BE2C (cell line): ENCODE measurements at regions not wholly inside any gene's neighbourhood (a gene's known extent, or its start where the extent isn't known, plus 50 kb on each side); places are given as distances from the start of the nearest gene placed in this dataset.

ENCODE experiments used
- DNase-seq: peaks from one replicate; pipeline ENCODE4 v3.0.0-alpha.2; 2020
- H3K27me3 ChIP-seq: fragments of 250-450 bp; sonication (Bioruptor Pico); 2 replicates; pipeline ENCODE4 v1.5.1; 2020; ENCODE audit warnings: mild to moderate bottlenecking
- H3K36me3 ChIP-seq: fragments of 250-450 bp; sonication (Bioruptor Pico); 2 replicates; pipeline ENCODE4 v1.5.1; 2020; ENCODE audit warnings: mild to moderate bottlenecking
- H3K4me1 ChIP-seq: fragments of 250-450 bp; sonication (Bioruptor Pico); 2 replicates; pipeline ENCODE4 v1.5.1; 2020
- H3K4me3 ChIP-seq: 2 replicates; pipeline ENCODE4 v1.5.1; 2011; ENCODE audit warnings: low read depth, low read length
- H3K9me3 ChIP-seq: fragments of 250-450 bp; sonication (Bioruptor Pico); 2 replicates; pipeline ENCODE4 v1.5.1; 2020
- TF ChIP-seq, protein P1 (sequence below): IDR thresholded peaks from 2 replicates; pipeline ENCODE4 v1.5.1; 2012; ENCODE audit warnings: mild to moderate bottlenecking, low read depth, low read length

DNA sequence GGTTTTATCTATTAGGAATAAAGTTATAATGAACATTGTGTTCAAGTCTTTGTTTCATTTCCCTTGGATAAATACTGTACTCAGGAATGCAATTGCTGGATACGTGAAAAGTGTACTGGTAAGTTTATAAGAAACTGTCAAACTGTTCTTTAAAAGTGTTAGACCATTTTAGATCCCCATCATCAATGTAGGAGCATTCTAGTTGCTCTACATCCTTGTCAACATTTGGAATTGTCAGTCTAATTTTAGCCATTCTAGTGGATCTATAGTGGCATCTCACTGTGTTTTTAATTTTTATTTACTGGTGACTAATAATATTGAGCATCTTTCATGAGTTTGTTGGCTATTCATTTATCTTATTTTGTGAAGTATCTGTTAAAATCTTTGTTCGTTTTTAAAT, 354.0 kb upstream of the NRP1 start:
- Histone ChIP-seq H3K4me3 (no peak overlapping the region), H3K36me3 (no peaks in the 10 kb centered on the region), H3K27me3 (no peaks in the 10 kb centered on the region), H3K4me1 (no peaks in the 10 kb centered on the region), H3K9me3 (no peaks in the 10 kb centered on the region)
- no peak for DNase-seq
- TF ChIP-seq, protein P1, sequence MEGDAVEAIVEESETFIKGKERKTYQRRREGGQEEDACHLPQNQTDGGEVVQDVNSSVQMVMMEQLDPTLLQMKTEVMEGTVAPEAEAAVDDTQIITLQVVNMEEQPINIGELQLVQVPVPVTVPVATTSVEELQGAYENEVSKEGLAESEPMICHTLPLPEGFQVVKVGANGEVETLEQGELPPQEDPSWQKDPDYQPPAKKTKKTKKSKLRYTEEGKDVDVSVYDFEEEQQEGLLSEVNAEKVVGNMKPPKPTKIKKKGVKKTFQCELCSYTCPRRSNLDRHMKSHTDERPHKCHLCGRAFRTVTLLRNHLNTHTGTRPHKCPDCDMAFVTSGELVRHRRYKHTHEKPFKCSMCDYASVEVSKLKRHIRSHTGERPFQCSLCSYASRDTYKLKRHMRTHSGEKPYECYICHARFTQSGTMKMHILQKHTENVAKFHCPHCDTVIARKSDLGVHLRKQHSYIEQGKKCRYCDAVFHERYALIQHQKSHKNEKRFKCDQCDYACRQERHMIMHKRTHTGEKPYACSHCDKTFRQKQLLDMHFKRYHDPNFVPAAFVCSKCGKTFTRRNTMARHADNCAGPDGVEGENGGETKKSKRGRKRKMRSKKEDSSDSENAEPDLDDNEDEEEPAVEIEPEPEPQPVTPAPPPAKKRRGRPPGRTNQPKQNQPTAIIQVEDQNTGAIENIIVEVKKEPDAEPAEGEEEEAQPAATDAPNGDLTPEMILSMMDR, result no peak

DNA sequence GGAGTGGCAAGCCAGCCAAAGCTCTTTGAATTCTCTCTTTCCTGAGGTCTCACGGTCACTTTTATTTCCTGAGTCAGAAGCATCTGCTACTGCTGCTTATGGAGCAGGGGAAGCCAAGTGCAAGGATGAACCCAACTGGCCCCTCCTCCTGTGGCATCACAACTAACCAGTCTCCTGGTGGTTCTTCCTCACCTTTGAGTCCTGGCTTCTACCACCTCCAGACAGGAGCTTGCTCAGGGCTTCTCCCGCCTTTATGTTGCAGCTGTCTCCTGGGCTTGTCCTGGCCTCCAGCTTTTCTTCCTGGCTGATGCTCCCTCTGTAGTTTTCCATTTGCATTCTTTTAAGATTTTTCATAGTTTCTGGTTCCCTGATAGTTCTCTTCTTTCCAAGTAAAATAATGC, 349.7 kb upstream of the NRP1 start:
- Histone ChIP-seq H3K27me3 (no peaks in the 10 kb centered on the region), H3K4me3 (no peak overlapping the region), H3K9me3 (no peaks in the 10 kb centered on the region), H3K4me1 (no peaks in the 10 kb centered on the region), H3K36me3 (no peaks in the 10 kb centered on the region)
- TF ChIP-seq, protein P1, result no peak
- DNase-seq, result no peak

DNA sequence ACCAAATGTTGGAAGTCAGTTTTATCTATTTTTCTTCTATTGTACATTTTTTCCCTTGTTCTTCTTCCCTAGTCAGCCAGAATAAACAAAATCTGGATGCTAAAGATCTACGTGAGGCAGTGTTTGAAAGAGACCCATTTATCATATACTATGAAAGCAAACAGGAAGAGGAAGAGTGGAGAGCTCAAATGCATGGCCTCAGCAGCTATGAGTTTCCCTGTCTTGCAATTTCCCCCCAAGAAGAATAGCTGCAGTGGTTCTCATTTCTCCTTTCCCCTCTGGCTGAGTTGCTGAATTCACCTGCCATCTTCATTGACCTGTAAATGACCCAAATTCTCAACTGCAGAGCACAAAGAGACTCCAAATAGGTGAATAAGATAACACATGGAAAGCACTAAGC, 347.1 kb upstream of the NRP1 start:
- DNase-seq, result no peak
- H3K4me1 ChIP-seq, result no peaks in the 10 kb centered on the region
- no peak overlapping the region for H3K4me3 ChIP-seq
- TF ChIP-seq, protein P1, result no peak
- no peaks in the 10 kb centered on the region for H3K27me3 ChIP-seq
- H3K36me3 ChIP-seq, result no peaks in the 10 kb centered on the region
- H3K9me3 ChIP-seq, result no peaks in the 10 kb centered on the region

DNA sequence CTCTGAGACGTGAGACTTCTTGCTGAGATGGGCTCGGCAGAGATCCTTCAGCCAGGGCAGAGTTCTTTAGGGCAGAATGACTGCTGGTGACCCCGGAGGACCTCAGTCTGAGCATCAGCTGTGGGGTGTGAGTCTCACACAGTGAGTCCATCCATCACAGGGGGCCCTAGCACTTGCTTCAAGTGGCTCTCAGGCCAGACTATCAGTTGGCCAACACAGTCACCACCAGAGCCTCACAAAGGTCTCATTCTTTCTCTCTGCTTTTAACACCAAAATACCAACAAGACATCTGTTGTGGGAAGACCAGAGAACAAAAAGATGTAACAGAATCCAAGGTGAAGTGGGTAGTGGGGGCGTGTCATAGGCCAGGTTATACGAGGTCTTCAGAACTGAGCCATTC, 345.6 kb upstream of the NRP1 start:
- no peak for DNase-seq
- Histone ChIP-seq H3K9me3 (no peaks in the 10 kb centered on the region), H3K36me3 (no peaks in the 10 kb centered on the region), H3K4me3 (no peak overlapping the region), H3K27me3 (no peaks in the 10 kb centered on the region), H3K4me1 (no peaks in the 10 kb centered on the region)
- TF ChIP-seq, protein P1, result no peak

DNA sequence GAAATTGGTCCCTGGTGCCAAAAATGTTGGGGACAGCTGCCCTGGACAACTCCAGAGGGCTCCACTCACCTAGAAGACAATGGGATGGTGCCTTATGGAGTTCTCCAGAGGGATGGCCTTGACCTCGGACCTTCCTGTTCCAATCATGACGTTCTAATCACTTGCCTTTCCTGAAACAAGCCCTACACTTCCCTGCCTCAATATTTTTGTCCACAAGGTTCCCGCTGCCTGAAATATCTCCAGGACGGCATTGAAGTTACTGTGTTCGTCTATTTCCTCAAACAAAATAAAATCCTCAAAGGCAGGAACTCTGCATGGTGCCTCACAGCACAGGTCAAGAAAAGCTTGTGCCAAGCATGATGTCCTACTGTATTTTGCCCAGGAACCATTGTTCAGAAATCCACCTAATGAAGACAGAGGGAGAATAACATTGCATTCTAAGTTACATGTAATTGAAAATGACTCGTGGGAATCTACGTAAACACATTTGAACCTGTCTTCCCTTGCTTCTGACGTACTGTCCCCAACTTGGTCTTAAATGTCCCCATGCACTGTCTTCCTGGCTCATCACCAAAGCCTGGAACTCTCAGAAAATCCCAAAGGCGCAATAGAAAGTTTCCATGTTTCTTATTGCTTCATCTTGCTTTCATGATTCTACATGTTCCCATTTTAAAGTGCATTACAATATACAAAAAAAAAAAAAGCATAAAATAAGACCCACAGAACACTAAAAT, 342.3 kb upstream of the NRP1 start:
- TF ChIP-seq, protein P1, result no peak
- H3K4me1 ChIP-seq, result no peaks in the 10 kb centered on the region
- DNase-seq, result no peak
- no peaks in the 10 kb centered on the region for H3K27me3 ChIP-seq
- H3K36me3 ChIP-seq, result no peaks in the 10 kb centered on the region
- H3K4me3 ChIP-seq, result no peak overlapping the region
- no peaks in the 10 kb centered on the region for H3K9me3 ChIP-seq

DNA sequence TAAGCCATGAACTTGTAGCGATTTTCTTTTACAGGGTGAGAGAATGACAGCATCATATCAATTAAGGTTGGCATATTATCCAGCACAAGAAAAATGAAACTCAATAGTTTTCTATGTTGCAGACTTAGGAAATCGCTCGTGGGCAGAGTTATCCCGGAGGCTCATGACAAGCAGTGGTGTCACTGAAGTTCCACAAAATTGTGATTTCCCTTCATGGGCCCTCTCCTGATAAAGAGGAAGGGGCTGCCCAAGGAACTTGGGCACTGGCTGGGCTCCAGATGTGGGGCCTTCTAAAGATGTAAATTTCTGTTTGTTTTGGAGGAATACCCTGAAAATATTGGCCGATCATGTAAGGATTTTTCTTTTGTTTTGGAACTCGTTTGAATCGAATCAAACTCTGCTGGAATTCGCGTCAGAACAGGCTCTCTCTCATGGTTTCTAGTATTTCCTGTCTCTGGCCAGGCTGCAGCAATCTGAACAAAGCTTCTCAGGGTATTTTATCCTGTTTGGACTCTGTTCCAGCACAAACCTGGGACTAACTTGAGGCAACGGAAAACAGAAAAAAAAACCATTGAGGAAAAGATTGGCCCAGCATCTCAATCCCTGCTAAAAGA, 340.6 kb upstream of the NRP1 start:
- DNase-seq, result no peak
- Histone ChIP-seq H3K36me3 (no peaks in the 10 kb centered on the region), H3K4me1 (no peaks in the 10 kb centered on the region), H3K9me3 (no peaks in the 10 kb centered on the region), H3K4me3 (no peak overlapping the region), H3K27me3 (no peaks in the 10 kb centered on the region)
- TF ChIP-seq, protein P1, result no peak
